ENCODE measurements at regions not wholly inside any gene's neighbourhood (a gene's known extent, or its start where the extent isn't known, plus 50 kb on each side); places are given as distances from the start of the nearest gene placed in this dataset.

- Histone ChIP-seq H3K27me3 (ENCODE audit: insufficient read depth, low read length) (no peaks in the 10 kb centered on the region), H2AK5ac (ENCODE audit: insufficient read length, low read length) (no peak overlapping the region), H2BK15ac (ENCODE audit: low read depth, low read length) (no peak overlapping the region), H4K5ac (ENCODE audit: insufficient read length, low read depth, low read length) (no peak overlapping the region), H3K27ac (ENCODE audit: insufficient read length, low read depth, low read length) (no peak overlapping the region), H3K4ac (ENCODE audit: low read depth, low read length) (no peak overlapping the region), H3K79me1 (ENCODE audit: insufficient read depth, low read depth, low read length, poor library complexity, severe bottlenecking) (no peaks in the 10 kb centered on the region), H2BK12ac (ENCODE audit: insufficient read length, low read depth, low read length) (no peak overlapping the region), H4K8ac (replicated peaks; ENCODE audit: insufficient read length, low read depth, low read length) (no peak overlapping the region), H3K9me3 (ENCODE audit: control insufficient read depth, low read depth, low read length) (no peaks in the 10 kb centered on the region), H3K4me2 (ENCODE audit: insufficient read depth, insufficient read length, low read length) (no peak overlapping the region), H3K18ac (ENCODE audit: insufficient read length, low read depth, low read length) (no peak overlapping the region), H2BK120ac (ENCODE audit: low read depth, low read length, poor library complexity, severe bottlenecking) (no peak overlapping the region), H4K91ac (ENCODE audit: insufficient read length, low read depth, low read length) (no peak overlapping the region), H2AFZ (ENCODE audit: low read length) (no peak overlapping the region), H3T11ph (ENCODE audit: low read length) (no peak overlapping the region), H4K20me1 (ENCODE audit: control insufficient read depth, insufficient read depth, insufficient read length) (no peaks in the 10 kb centered on the region), H3K56ac (ENCODE audit: insufficient read length, low read depth, low read length) (no peak overlapping the region), H3K23ac (ENCODE audit: insufficient read length, low read depth, low read length) (no peak overlapping the region), H3K23me2 (ENCODE audit: insufficient read length, low read depth, low read length, poor library complexity, severe bottlenecking) (no peaks in the 10 kb centered on the region), H3K79me2 (ENCODE audit: insufficient read depth, low read length) (no peaks in the 10 kb centered on the region), H3K4me1 (ENCODE audit: insufficient read depth, low read length) (no peaks in the 10 kb centered on the region; the same call in 1 of the 2 replicates), H2BK20ac (ENCODE audit: low read depth, low read length, poor library complexity, severe bottlenecking) (no peak overlapping the region), H3K14ac (ENCODE audit: insufficient read depth, low read length) (no peak overlapping the region), H2BK5ac (ENCODE audit: insufficient read length, low read length) (no peak overlapping the region), H3K9ac (ENCODE audit: extremely low read depth, insufficient read length, low read length) (no peak overlapping the region)
- Mint-ChIP-seq H3K4me1 (peaks cover 10 to 11% of the 10 kb centered on the region in 2 experiments; a peak in 2 of 4 replicates), H3K9me3 (no peaks in the 10 kb centered on the region), H3K27me3 (ENCODE audit: low read depth) (peaks cover 10% of the 10 kb centered on the region), H3K4me3 (no peak overlapping the region), H3K36me3 (ENCODE audit: insufficient read depth in 1 of 3, low read depth in 3 of 3) (no peaks in the 10 kb centered on the region), H3K27ac (no peak overlapping the region)
- TF ChIP-seq CTCF (conservative IDR thresholded peaks at IDR 0.05), result no peak
- no CpG with 5 or more reads among the region's 5 CpGs for WGBS (ENCODE audit: extremely low coverage, insufficient read length, low lambda C conversion rate)
- no peak for DNase-seq
These were observed 414.4 kb downstream of the SHISA9 start for GRCh38 chr16:13315642-13316427.
